HG03108 (cell line): ENCODE measurements at regions not wholly inside any gene's neighbourhood (a gene's known extent, or its start where the extent isn't known, plus 50 kb on each side); places are given as distances from the start of the nearest gene placed in this dataset.

ENCODE experiments used
- ATAC-seq: cut with Tn5 transposase; IDR thresholded peaks from one replicate; pipeline ENCODE4 v1.9.1; 2021; ENCODE audit warnings: moderate library complexity; ENCODE audit not compliant: unreplicated experiment

GRCh38 chr6:126526996-126527606 is 187.2 kb downstream of the CENPW start:
- no peak for ATAC-seq

- ATAC-seq, result no peak
Measured at GRCh38 chr6:126529637-126530362, 189.9 kb downstream of the CENPW start.

GRCh38 chr6:126530775-126531174 is 190.9 kb downstream of the CENPW start:
- ATAC-seq, result no peak

GRCh38 chr6:126531286-126531685 is 191.4 kb downstream of the CENPW start:
- no peak for ATAC-seq

- peak; percentile 77 for ATAC-seq
Measured at GRCh38 chr6:126531840-126532239, 191.9 kb downstream of the CENPW start.

GRCh38 chr6:126534401-126534800 is 194.5 kb downstream of the CENPW start:
- ATAC-seq, result no peak

GRCh38 chr6:126535138-126535537 is 195.2 kb downstream of the CENPW start:
- no peak for ATAC-seq

GRCh38 chr6:126535595-126535994 is 195.7 kb downstream of the CENPW start:
- no peak for ATAC-seq

GRCh38 chr6:126537061-126537816 is 197.3 kb downstream of the CENPW start:
- ATAC-seq, result no peak

- no peak for ATAC-seq
Measured at GRCh38 chr6:126539022-126539421, 199.1 kb downstream of the CENPW start.

- no peak for ATAC-seq
Measured at GRCh38 chr6:126540161-126540560, 200.2 kb downstream of the CENPW start.

GRCh38 chr6:126541806-126542491 is 202.0 kb downstream of the CENPW start:
- ATAC-seq, result no peak

GRCh38 chr6:126546541-126547120 is 206.7 kb downstream of the CENPW start:
- no peak for ATAC-seq

GRCh38 chr6:126548300-126548699 is 208.4 kb downstream of the CENPW start:
- ATAC-seq, result no peak

- ATAC-seq, result no peak
Measured at GRCh38 chr6:126550323-126550722, 210.4 kb downstream of the CENPW start.

- ATAC-seq, result no peak
Measured at GRCh38 chr6:126551832-126552231, 211.9 kb downstream of the CENPW start.

- ATAC-seq, result no peak
Measured at GRCh38 chr6:126553854-126554253, 213.9 kb downstream of the CENPW start.

- ATAC-seq, result no peak
Measured at GRCh38 chr6:126570507-126570906, 230.6 kb downstream of the CENPW start.

- no peak for ATAC-seq
Measured at GRCh38 chr6:126574301-126574700, 234.4 kb downstream of the CENPW start.

GRCh38 chr6:126581316-126581715 is 241.4 kb downstream of the CENPW start:
- ATAC-seq, result no peak
